Suprapubic skin (tissue), 3 donors: ENCODE measurements at regions not wholly inside any gene's neighbourhood (a gene's known extent, or its start where the extent isn't known, plus 50 kb on each side); places are given as distances from the start of the nearest gene placed in this dataset.

Experiments used
- EP300 ChIP-seq: sonication (generic); formaldehyde crosslinking; IDR thresholded peaks from one replicate; pipeline ENCODE4 v1.6.1; 2017; ENCODE audit warnings: antibody characterized with exemption
- POLR2A ChIP-seq, 2 donors: fragments of 450-650 bp; IDR thresholded peaks; one replicate each; pipeline ENCODE4 v1.6.1; 2017; ENCODE audit warnings: antibody characterized with exemption in 2 of 2, mild to moderate bottlenecking in 2 of 2, moderate library complexity in 2 of 2
- TF ChIP-seq, protein P1 (sequence below), 2 donors: fragments of 200-600 bp in 1 of 2; fragments of 450-650 bp in 1 of 2; sonication (generic) in 1 of 2; IDR thresholded peaks; one replicate each; pipeline ENCODE4 v1.5.1; 2016 to 2019; ENCODE audit warnings: antibody characterized with exemption in 2 of 2, mild to moderate bottlenecking in 1 of 2, moderate library complexity in 1 of 2

DNA sequence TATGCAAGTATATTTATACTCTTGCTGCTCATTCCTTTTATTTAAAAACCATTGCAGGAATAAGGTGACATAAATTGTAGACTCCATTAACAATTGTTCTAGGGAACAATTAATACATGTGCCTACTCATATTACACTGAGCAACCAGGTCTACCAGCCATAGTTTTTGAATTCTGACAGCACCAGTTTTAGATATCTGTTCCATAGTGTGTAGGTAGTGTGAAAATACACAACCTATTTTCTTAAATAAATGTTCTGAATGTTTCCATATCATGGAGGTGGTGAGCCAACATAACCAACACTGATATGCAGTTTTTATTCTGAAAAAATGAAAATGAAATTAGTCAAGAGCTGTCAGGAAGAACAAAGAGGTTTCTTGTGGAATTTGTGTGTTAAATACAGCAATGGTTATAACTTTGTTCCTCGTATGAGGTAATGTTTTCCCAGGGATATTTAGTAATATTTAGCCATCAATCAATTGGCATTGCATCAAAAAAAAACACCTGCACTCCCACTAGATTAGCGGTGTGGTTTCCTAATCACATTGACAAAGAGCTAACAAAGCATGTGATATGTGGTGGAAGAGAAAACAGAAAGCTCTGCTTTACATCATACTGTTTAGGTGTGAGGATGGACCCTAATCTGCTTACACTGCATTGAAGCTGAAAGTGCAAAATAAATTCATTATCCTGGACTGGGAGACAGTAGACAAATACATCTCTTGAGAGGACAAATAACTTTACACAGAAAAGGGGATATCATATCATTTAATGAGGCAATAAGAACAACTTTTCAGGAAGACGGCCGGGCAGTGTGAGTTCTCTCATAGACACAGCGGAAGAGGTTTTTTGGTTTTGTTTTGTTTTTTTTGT lies 369.5 kb upstream of the THBS1 start:
- TF ChIP-seq EP300 (no peak), POLR2A (IDR thresholded peaks at IDR 0.05) (no peak)
- TF ChIP-seq, protein P1, sequence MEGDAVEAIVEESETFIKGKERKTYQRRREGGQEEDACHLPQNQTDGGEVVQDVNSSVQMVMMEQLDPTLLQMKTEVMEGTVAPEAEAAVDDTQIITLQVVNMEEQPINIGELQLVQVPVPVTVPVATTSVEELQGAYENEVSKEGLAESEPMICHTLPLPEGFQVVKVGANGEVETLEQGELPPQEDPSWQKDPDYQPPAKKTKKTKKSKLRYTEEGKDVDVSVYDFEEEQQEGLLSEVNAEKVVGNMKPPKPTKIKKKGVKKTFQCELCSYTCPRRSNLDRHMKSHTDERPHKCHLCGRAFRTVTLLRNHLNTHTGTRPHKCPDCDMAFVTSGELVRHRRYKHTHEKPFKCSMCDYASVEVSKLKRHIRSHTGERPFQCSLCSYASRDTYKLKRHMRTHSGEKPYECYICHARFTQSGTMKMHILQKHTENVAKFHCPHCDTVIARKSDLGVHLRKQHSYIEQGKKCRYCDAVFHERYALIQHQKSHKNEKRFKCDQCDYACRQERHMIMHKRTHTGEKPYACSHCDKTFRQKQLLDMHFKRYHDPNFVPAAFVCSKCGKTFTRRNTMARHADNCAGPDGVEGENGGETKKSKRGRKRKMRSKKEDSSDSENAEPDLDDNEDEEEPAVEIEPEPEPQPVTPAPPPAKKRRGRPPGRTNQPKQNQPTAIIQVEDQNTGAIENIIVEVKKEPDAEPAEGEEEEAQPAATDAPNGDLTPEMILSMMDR (IDR thresholded peaks at IDR 0.05): no peak
